ENCODE measurements at regions not wholly inside any gene's neighbourhood (a gene's known extent, or its start where the extent isn't known, plus 50 kb on each side); places are given as distances from the start of the nearest gene placed in this dataset.

DNA sequence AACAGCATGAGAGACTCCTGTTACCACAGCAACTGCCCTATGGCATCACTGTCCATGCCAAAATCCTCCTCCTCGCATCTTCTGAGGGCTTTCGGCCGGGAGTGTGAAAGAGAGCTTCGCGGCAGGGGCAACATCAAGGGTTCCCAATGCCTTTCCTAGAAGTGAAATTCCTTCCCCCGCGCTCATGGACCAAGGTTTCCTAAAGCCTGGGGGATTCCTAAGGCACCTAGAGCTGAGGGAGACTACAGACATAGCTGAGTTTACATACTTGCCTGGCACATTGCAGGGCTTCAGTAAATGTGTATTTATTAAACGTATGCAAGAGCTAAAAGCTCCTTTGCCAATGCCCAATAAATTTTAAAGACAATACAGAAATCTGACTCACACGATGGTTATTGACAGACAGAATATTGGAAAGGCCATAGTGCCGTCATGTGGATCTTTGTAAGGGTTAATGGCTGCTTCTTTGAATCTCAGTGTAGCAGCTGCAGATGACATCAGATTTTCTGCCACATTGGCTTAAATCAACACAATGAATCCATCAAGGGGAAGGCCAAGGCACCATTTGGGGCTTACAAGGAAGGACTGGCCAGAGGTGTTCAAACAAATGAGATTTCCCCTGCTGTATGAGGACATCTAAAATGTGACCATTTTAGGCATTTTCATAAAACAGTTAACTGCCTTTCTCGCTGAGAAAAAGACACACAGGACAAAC is 281.2 kb upstream of the JARID2 start:
- Histone ChIP-seq H3K4me1 (ENCODE audit: control insufficient read depth in 5 of 5, insufficient read depth in 5 of 5, low read length in 5 of 5) (no peaks in the 10 kb centered on the region), H3K9ac (ENCODE audit: insufficient read depth in 1 of 2, low read length in 2 of 2) (no peak overlapping the region), H3K9me3 (ENCODE audit: control insufficient read depth in 4 of 4, insufficient read depth in 3 of 4, low read length in 3 of 4) (peaks cover 0 to 2% (median 0%) of the 10 kb centered on the region in 4 donors), H3K4me3 (no peak overlapping the region), H3K27me3 (ENCODE audit: control insufficient read depth in 3 of 3, insufficient read depth in 3 of 3, low read length in 2 of 3) (no peaks in the 10 kb centered on the region), H3K36me3 (ENCODE audit: control insufficient read depth in 4 of 4, insufficient read depth in 4 of 4, low read length in 4 of 4) (no peaks in the 10 kb centered on the region), H3K27ac (ENCODE audit: low read depth in 1 of 2, low read length in 1 of 2) (no peak overlapping the region)
- no peak for TF ChIP-seq CTCF (IDR thresholded peaks at IDR 0.05; ENCODE audit: control extremely low read depth, extremely low read depth)
- DNase-seq (peak; percentile 17 to 59 (median 45)), ATAC-seq (ENCODE audit: insufficient read depth, low FRiP score) (no peak)
- WGBS, 2 donors, result 86 to 91% methylated on average over 11 of the region's 11 CpGs

DNA sequence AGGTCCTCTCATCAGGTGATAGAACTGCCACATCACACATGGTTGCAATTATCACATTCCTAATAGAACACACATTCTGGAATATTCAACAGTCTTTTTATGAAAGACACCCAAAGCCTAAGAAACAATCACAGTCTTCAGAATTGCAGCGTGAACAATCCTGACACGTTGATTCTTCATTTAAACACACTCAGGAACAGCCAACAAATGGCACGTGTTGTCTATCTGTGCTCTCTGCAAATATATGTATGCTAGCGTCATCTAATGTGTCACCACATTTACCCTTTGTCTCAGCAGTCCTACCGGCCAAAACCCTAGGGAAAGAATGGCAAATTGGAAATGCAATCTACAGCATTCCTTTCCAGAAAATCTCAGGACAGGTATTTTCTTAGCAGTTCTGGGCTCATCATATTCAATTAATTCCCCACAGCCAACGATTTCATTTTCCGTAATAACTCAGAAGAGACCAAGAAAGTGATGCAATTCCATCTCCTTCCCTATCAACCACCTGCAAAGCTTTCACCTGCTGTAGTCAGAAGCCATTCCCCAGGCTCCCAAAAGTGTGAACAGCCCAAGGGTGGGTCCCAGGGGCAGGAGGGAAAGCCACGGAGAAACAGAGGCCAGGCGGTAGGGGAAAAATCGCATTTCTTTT is 280.3 kb upstream of the JARID2 start:
- DNase-seq (no peak), ATAC-seq (ENCODE audit: insufficient read depth, low FRiP score) (no peak)
- H3K9ac ChIP-seq (ENCODE audit: insufficient read depth in 1 of 2, low read length in 2 of 2), result no peak overlapping the region
- peaks cover 0 to 2% (median 0%) of the 10 kb centered on the region in 4 donors for H3K9me3 ChIP-seq (ENCODE audit: control insufficient read depth in 4 of 4, insufficient read depth in 3 of 4, low read length in 3 of 4)
- TF ChIP-seq CTCF (IDR thresholded peaks at IDR 0.05; ENCODE audit: control extremely low read depth, extremely low read depth), result no peak
- H3K27ac ChIP-seq (ENCODE audit: low read depth in 1 of 2, low read length in 1 of 2), result no peak overlapping the region
- no peak overlapping the region for H3K4me3 ChIP-seq
- no peaks in the 10 kb centered on the region for H3K27me3 ChIP-seq (ENCODE audit: control insufficient read depth in 3 of 3, insufficient read depth in 3 of 3, low read length in 2 of 3)
- no peaks in the 10 kb centered on the region for H3K36me3 ChIP-seq (ENCODE audit: control insufficient read depth in 4 of 4, insufficient read depth in 4 of 4, low read length in 4 of 4)
- WGBS, 2 donors, result 76 to 86% methylated on average over 10 of the region's 10 CpGs
- no peaks in the 10 kb centered on the region for H3K4me1 ChIP-seq (ENCODE audit: control insufficient read depth in 5 of 5, insufficient read depth in 5 of 5, low read length in 5 of 5)

GRCh38 chr6:14966096-14966905 is 279.6 kb upstream of the JARID2 start:
- peaks cover 0 to 2% (median 0%) of the 10 kb centered on the region in 4 donors for H3K9me3 ChIP-seq (ENCODE audit: control insufficient read depth in 4 of 4, insufficient read depth in 3 of 4, low read length in 3 of 4)
- TF ChIP-seq CTCF (IDR thresholded peaks at IDR 0.05; ENCODE audit: control extremely low read depth, extremely low read depth), result no peak
- no peaks in the 10 kb centered on the region for H3K27me3 ChIP-seq (ENCODE audit: control insufficient read depth in 3 of 3, insufficient read depth in 3 of 3, low read length in 2 of 3)
- DNase-seq (no peak), ATAC-seq (ENCODE audit: insufficient read depth, low FRiP score) (no peak)
- H3K36me3 ChIP-seq (ENCODE audit: control insufficient read depth in 4 of 4, insufficient read depth in 4 of 4, low read length in 4 of 4), result no peaks in the 10 kb centered on the region
- H3K4me3 ChIP-seq, result no peak overlapping the region
- WGBS, 2 donors, result 91 to 93% methylated on average over 8 of the region's 8 CpGs
- H3K27ac ChIP-seq (ENCODE audit: low read depth in 1 of 2, low read length in 1 of 2), result no peak overlapping the region
- H3K4me1 ChIP-seq (ENCODE audit: control insufficient read depth in 5 of 5, insufficient read depth in 5 of 5, low read length in 5 of 5), result no peaks in the 10 kb centered on the region
- no peak overlapping the region for H3K9ac ChIP-seq (ENCODE audit: insufficient read depth in 1 of 2, low read length in 2 of 2)
